SK-N-MC (cell line): ENCODE measurements at regions not wholly inside any gene's neighbourhood (a gene's known extent, or its start where the extent isn't known, plus 50 kb on each side); places are given as distances from the start of the nearest gene placed in this dataset.

ENCODE experiments used
- EZH2 ChIP-seq: fragments of 200-600 bp; sonication (generic); IDR thresholded peaks from one replicate; pipeline ENCODE4 v1.6.1; 2017; ENCODE audit warnings: antibody characterized with exemption
- FOXP2 ChIP-seq: optimal IDR thresholded peaks from 2 replicates; pipeline ENCODE3; 2011; ENCODE audit warnings: mild to moderate bottlenecking, moderate library complexity; ENCODE audit not compliant: insufficient read depth; ENCODE audit errors: extremely low read length, control extremely low read depth
- POLR2AphosphoS5 ChIP-seq: IDR thresholded peaks from 2 replicates; pipeline ENCODE4 v1.6.1; 2012; ENCODE audit warnings: mild to moderate bottlenecking, low read depth, low read length, borderline replicate concordance

DNA sequence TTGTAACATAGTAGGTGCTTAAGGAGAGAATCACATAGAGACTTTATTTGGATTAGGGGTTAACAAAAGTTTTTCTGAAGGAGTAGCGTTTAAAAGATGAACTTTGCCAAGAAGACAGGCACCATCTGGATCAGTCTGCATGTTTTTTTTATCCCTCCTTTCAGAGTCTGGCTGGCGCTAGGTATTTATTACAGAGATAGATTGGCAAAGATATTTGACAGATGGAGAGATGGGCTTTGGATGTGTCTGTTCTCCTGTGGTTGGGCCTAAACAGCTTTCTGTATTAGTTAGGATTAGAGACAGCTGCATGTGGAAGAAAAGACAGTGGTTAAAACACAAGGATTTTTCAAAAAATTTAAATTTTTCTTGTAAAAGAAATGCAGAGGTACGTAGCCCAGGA, 133.9 kb downstream of the C12orf75 start:
- no peak for TF ChIP-seq POLR2AphosphoS5
- no peak for TF ChIP-seq EZH2
- TF ChIP-seq FOXP2, result no peak
